ENCODE measurements at regions not wholly inside any gene's neighbourhood (a gene's known extent, or its start where the extent isn't known, plus 50 kb on each side); places are given as distances from the start of the nearest gene placed in this dataset.

DNA sequence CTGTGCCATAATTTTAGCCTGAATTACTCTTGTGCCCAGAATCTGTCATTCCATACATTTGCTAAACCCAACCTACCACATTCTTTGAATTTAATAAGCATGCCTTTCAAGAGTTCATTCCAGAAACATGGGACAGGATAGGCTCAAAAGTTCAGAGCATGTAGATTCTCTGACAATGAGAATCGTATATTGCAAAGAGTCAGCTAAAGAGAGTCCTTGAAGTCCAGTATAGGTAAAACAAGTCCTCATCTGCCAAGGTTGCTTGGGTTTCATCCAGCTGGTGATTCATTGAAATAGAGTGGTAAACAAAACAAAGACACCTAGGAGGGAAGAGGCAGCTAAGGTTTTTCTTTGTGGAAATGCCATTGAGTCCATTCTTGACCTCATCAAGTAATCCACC, 249.3 kb upstream of the DIPK2B start:
- DNase-seq = no peak
- intact Hi-C loops (cut with DNase I) = no loop called here
- no peak overlapping the region for H3K9ac ChIP-seq (ENCODE audit: low read depth in 2 of 2, low read length in 2 of 2)

DNA sequence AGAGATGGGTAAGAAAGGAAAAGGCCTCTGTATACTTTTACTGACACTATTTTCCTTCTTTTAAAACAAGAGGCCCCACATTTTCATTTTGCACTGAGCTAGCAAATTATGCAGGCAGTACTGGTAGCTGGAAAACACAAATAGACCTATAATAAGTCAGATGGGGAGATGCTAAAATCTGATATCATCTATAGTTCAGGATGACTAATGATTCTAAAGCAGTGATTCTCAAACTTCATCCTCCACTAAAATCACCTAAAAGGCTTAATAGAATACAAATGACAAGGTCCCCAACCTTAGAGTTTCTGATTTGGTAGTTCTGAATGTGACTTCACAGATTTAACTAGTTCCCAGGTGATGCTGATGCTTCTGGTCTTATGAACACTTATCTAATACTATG, 247.3 kb upstream of the DIPK2B start:
- Histone ChIP-seq H3K36me3 (no peaks in the 10 kb centered on the region), H3K4me1 (no peaks in the 10 kb centered on the region), H3K4me3 (no peak overlapping the region), H3K27me3 (no peaks in the 10 kb centered on the region), H3K27ac (no peak overlapping the region), H3K9me3 (no peaks in the 10 kb centered on the region), H3K9ac (ENCODE audit: low read depth in 2 of 2, low read length in 2 of 2) (no peak overlapping the region)
- intact Hi-C loops (cut with DNase I) = no loop called here
- no peak for TF ChIP-seq CTCF (IDR thresholded peaks at IDR 0.05)
- no peak for DNase-seq

More for the DNA sequence above, 249.3 kb upstream of the DIPK2B start:
- no peak for TF ChIP-seq CTCF (IDR thresholded peaks at IDR 0.05)
- Histone ChIP-seq H3K4me1 (no peaks in the 10 kb centered on the region), H3K27me3 (no peaks in the 10 kb centered on the region), H3K4me3 (no peak overlapping the region), H3K27ac (no peak overlapping the region), H3K9me3 (no peaks in the 10 kb centered on the region), H3K36me3 (no peaks in the 10 kb centered on the region)

- TF ChIP-seq CTCF (IDR thresholded peaks at IDR 0.05) = no peak
- DNase-seq = no peak
- no peaks in the 10 kb centered on the region for H3K36me3 ChIP-seq
- H3K27me3 ChIP-seq = no peaks in the 10 kb centered on the region
- no peak overlapping the region for H3K9ac ChIP-seq (ENCODE audit: low read depth in 2 of 2, low read length in 2 of 2)
- H3K9me3 ChIP-seq = no peaks in the 10 kb centered on the region
- intact Hi-C loops (cut with DNase I) = no loop called here
- H3K27ac ChIP-seq = no peak overlapping the region
- no peaks in the 10 kb centered on the region for H3K4me1 ChIP-seq
- H3K4me3 ChIP-seq = no peak overlapping the region
Measured at GRCh38 chrX:45447331-45447730, 246.7 kb upstream of the DIPK2B start.

GRCh38 chrX:45445745-45446412, 245.2 kb upstream of the DIPK2B start:
- H3K27ac ChIP-seq = no peak overlapping the region
- intact Hi-C loops (cut with DNase I) = no loop called here
- no peak for DNase-seq

DNA sequence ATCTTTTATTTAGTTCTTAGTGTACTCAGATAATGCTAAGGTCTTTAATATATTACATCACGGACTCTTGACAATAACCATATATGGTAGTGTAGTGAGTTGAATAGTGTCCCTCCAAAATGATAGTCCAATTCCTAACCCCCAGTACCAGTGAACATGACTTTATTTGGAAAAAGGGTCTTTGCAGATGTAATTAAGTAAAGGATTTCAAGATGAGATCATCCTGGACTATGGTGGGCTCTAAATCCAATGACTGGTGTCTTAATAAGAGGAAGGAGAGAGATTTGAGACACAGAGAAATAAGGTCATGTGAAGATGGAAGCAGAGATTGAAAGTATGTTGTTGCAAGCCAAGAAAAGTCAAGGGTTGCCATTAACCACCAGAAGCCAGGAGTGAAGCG, 236.5 kb upstream of the DIPK2B start:
- TF ChIP-seq CTCF (IDR thresholded peaks at IDR 0.05) = no peak
- H3K4me3 ChIP-seq = no peak overlapping the region
- H3K9ac ChIP-seq (ENCODE audit: low read depth in 2 of 2, low read length in 2 of 2) = no peak overlapping the region
- DNase-seq = no peak
- no peaks in the 10 kb centered on the region for H3K9me3 ChIP-seq
- H3K36me3 ChIP-seq = no peaks in the 10 kb centered on the region
- intact Hi-C loops (cut with DNase I) = no loop called here
- H3K27ac ChIP-seq = no peak overlapping the region
- no peaks in the 10 kb centered on the region for H3K4me1 ChIP-seq
- peaks cover 4% of the 10 kb centered on the region for H3K27me3 ChIP-seq

More at GRCh38 chrX:45445745-45446412, 245.2 kb upstream of the DIPK2B start:
- no peak for TF ChIP-seq CTCF (IDR thresholded peaks at IDR 0.05)
- Histone ChIP-seq H3K27me3 (no peaks in the 10 kb centered on the region), H3K4me1 (no peaks in the 10 kb centered on the region), H3K4me3 (no peak overlapping the region), H3K9me3 (no peaks in the 10 kb centered on the region), H3K36me3 (no peaks in the 10 kb centered on the region), H3K9ac (ENCODE audit: low read depth in 2 of 2, low read length in 2 of 2) (no peak overlapping the region)

Measured in colonic mucosa (tissue), 4 donors.